Islet of Langerhans (tissue), 1 donor: ENCODE measurements at regions not wholly inside any gene's neighbourhood (a gene's known extent, or its start where the extent isn't known, plus 50 kb on each side); places are given as distances from the start of the nearest gene placed in this dataset.
"Not testable (repeated sequence)": the region's sequence is repeated elsewhere in the genome, so short reads cannot be mapped to it uniquely, and the experiment has no call there.

Experiments
- FAIRE-seq: peaks from one replicate; lab custom pipeline; 2011; peaks lifted over from hg19 to GRCh38; lab: Jason Lieb, UNC

DNA sequence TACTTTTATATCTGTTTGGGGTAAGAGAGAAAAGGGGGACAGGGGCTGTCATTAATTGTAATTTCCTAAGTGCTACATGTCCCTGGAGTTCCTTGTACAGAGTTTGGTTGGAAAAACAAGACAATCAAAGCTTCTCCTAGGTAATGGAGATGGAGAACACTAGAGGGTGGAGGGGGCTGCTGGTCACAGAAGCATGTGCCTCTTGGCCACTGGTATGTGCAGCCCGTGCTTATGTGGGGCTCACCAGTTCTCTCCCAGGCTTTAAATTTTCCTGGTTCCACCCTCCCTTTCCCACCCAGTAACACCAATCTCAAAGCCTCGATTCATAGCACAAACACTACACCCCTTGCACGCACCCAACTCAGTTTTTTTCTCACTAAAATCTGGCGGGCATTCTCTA, 165.6 kb downstream of the SAMD5 start:
- FAIRE-seq: no peak

DNA sequence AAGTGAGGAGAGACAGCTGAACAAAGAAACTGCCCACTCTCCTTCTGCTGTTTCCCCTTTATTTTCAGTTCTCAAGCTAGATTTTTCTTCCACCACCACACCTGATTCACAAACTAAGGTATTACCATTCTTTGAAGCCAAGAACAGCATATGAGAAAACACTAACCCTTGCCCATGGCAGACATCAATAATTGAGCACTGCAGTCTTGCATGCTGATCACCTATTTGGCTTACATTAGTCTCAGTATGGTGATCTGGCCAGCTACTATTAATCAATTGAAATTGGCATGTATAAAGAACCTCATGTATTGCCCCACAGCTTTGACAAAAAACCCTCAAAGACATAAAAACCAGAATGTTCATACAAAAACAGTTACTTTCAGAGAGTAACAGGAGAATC, 166.3 kb downstream of the SAMD5 start:
- FAIRE-seq: no peak

DNA sequence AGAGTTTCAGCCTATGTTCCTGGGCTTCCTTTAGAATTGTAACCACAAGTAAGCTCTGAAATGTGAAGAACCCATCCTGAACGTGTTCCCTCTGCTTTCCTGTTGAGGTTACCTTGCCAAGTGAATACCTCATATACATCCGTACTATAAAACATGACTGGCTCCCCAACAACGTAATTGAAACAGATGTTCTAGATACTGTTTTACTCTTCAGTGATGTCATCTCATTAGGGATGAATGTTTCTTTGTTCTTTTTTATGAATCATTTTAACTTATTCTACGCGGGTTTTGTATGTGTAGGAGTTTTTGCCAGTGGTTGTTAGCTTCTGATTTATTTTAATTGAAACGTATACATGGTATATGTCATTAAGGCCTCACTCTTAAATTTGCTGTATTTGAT, 166.8 kb downstream of the SAMD5 start:
- FAIRE-seq: no peak

DNA sequence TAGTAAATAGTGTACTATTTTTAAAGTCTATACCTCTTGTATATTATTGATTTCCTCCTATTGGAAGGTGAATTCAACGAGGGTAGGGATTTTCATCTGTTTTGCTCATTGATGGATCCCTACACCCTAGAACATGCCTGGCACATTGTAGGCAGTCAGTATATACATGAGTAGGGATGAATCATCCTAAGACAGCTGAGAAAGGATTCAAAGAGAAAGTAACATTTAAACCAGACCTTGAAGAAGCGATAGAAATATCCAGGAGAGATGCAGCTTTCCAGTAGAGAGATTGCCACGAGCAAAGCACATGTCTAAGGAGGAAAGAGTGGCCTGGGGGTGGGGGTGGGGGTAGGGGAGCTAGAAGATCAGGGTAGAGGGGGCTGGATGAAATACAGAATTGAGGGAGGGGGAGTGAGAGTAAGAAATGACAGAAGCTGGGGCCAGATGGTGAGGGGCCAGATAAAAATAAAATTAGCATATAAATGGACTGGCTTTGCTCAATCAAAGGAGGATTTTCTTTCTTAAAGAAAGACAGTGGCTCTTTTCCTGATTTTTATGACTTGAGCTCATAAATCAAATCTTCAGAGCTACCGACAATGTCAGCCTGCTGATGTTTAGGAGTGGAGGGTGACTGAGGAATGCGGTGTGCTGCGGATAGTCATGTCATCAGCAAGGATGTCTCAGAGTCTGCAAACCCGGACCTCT, 168.2 kb downstream of the SAMD5 start:
- no peak for FAIRE-seq

DNA sequence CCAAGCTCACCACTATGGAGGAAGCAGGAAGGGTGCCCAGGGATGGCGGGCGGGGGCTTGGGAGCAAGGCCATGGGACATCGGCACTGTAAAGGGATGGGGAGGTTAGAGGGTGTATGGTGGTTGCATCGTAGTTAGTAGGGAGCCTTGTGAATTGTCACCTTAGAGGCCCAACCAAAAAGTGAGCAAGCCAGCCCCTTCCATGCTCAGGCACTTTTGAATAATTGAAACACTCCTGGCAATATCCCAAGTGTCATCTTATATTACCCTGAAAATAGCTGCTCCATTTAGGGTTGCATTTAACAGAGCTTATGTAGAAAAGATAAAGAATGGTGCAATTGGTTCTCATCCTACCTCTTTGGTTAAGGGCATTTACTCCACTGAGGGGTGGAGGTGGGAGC, 169.2 kb downstream of the SAMD5 start:
- FAIRE-seq: no peak

DNA sequence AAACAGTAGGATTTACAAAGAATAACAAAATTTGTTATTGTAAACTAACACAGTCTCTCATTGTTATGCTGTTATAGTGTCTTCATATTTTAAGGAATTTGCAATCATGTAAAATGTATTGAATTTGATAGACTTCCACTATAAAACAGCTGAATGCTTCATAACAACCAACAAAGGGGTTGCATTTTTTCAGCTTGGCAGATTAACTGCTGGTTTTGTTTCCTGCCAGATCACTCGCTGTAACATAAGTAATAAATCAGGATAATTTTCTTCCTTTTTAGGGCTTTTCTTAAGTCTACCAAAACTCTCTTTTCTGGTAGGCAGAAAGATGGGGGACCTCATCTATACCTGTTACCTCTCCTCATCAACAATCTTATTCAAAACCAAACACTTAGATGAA, 169.8 kb downstream of the SAMD5 start:
- no peak for FAIRE-seq

DNA sequence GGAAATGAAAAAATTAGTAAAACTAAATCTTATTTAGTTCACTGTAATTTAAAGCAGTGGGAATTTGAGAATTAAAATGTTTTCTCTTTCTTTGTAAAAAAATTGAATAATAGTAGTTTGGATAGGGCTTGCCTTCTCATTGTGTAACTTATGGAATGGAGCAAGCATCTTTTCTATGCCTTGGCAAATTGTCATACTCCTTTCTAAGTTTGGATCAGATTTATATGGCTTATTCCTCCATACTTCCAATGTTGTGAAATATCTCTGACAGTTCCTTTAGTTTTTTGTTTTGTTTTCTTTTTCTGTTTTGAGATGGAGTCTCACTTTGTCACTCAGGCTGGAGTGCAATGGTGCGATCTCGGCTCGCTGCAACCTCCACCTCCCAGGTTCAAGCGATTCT, 176.4 kb downstream of the SAMD5 start:
- FAIRE-seq: no peak

DNA sequence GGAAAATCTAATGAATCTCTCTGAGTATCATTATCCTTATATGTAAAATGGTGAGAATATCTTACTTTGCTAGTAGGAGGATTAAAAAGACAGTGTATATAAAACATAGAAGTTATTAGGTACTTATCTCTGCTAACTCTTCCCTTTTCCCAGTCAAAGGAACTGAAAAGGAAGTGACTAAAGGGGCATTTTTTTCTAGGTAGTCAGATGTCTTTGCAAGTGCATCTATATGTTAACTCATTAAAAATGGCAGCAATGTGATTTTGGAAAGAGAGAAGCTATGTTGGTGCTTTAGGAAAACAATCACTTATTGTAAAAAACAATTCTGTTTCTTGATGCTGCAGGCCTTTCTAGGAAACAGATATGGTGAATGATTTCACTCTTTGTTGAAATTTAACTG, 180.9 kb downstream of the SAMD5 start:
- FAIRE-seq: no peak

DNA sequence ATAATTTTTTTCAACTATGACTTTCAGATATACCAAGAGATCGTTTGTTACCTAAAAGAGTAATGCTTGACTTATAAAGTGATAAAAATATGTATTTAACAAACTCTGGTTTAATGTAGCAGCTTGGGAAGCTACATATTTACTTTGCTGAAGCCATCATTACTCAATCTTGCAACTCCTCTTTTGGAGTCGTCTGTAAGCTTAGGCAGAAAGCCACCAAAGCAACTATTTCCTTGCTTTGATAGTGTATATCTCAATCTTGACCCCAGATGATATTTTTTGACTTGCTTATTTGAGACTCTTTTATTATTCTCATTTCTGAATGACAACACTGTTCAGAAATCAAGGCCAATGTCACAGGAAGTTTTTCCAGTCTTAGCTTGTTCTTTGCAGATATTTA, 183.0 kb downstream of the SAMD5 start:
- no peak for FAIRE-seq

DNA sequence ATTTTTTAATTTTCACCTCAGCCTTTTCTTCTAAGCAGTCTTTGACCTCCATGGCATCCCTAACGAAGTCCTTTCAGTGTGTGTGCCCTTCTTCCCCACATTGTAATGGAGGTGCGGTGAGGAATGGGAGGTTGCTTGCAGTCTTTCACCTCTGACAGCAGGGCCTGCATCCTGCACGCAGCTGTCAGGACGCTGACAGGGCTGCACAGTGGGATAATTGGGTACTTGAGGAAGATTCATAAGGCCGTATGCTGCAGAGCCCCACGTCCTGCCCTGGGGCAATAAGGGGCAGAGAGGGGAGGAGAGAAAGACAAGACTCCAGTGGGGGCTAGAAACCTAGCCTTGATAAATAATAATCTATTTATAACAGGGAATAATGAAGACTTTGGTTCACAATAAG, 184.7 kb downstream of the SAMD5 start:
- FAIRE-seq: no peak

DNA sequence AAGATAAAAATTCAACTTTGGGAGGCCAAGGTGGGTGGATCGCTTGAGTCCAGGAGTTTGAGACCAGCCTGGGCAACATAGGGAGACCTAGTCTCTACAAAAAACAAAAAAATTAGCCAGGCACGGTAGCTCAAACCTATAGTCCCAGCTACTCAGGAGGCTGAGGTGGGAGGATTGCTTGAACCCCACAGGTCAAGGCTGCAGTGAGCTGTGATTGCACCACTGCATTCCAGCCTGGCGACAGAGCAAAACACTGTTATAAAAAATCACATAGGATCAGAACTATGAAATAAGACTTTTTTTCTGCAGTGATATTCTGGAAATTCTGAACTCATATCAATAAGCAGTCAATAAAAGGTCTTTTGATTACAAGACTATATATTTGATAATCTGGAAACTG, 186.1 kb downstream of the SAMD5 start:
- not testable (repeated sequence) for FAIRE-seq

DNA sequence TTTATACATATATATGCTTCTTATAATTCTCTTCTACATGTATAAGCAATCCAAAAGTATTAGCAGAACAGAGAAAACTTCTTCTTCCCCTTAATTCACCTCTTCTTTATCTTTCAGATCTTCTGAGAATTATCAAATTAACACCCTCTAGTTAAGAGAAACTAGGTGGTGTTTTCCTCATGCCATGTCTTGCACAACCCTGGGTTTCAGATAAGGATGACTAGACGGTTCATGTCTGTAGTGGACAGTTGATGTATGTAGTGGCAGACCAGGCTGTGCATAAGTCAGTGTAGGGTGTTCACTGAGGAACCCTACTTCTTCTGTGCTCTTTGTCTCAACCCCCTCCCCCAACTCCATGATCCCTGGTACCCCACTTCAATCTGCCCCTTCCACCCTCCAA, 187.3 kb downstream of the SAMD5 start:
- no peak for FAIRE-seq

DNA sequence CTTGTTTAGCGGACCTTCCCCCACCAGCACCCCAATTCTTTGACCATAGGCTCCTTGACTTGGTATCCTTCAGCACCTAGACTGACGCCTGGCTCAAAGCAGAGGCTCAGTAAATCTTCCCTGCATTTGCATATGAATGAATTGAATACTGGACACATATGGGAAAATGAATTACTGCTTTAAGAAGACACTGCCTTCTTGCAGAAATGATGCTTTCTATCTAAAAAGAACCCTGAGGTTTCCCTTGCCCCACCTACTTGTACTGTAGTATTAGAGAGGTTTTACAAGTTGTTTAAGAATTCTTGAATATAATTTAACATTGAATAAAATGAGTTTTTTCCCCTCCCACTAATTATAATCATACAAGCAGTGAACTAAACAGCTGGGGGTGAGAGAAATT, 190.7 kb downstream of the SAMD5 start:
- no peak for FAIRE-seq

DNA sequence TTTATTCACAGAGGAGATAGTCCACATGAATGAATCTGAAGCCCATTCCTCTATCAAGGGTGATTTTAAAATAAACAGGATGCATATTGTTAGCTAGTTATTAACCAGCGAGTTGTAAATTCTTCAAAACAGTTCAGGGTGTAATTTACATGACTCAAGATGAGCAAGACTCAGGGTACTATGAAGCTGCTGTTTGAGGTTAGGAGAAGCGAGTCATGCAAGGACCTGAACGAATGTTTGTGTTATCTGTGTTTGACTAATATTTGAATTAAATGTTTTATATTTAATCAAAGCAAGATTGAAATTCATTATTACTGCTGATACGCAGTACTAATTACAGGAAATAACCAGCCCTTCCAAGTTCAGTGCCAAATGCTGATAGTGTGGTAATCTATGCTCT, 191.1 kb downstream of the SAMD5 start:
- no peak for FAIRE-seq

DNA sequence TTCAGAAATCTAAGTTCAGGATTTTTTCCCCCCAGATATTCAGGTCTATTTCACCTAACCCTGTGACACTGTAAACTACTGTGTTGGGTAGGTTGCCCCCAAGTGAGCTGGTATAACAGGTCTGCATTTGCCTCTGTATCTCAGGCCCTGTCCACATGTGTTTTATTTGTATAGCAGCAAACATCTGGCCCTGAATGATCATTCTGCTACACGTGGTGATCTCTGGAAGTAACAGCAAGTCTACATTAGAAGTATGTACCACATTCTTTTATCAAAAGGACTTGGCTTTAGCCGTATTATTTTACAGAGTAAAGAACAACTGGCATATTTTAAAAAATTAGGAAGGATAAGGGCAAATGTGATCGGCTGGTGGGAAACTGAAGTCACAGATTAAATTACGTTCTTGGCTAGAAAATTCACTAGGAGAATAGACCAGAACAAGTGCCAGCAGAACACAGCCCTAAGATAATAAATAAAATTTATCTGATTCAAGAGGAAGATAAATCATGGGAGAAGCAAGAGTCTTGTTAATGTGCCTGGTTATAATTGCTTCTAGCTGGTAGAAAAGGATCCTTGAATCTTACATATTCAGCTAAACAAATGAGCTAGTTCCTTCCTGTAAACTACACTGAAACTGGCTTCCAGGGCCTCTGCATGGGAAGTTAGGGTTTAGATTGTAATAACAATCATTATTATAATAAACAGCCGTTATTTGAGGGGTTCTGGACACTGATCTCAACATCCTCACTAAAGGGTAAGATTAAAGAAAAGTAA, 192.1 kb downstream of the SAMD5 start:
- FAIRE-seq: no peak

DNA sequence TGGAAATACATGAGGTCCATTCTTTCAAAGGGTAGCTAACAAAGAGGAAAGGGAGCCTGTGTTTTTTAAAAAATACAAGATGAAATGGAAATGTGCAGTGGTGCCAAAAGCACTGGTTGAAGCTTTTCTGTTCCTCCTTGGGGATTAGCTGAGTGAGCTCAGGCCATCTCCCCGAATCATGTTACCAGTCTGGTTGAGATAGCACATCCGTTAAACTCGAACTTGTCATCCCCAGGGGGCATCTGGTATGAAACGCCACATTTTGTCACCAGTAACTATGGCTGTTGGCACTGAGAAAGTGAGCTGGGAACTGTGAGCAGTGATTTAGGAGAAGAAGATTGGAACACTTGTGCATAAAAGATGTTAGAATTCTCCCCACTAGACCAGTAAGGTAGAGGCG, 196.2 kb downstream of the SAMD5 start:
- FAIRE-seq: no peak

DNA sequence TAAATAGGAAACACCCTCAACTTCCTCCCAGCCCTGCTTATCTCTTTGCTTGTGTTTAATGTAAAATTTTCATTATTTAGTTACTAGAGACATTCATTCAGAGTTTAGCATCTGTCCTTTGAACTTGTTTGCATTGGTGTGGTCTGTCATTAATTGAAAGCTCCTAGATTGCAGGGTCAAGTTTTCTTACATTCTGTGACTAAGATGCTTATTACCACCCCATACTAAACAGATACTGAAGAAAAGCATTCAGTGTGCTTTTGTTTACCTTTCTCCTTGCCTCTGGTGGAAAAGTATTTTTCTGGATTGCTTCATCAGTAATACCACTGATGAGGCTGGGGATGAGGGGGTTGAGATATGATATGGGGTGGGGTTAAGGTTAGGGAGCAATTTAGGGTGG, 199.0 kb downstream of the SAMD5 start:
- no peak for FAIRE-seq

DNA sequence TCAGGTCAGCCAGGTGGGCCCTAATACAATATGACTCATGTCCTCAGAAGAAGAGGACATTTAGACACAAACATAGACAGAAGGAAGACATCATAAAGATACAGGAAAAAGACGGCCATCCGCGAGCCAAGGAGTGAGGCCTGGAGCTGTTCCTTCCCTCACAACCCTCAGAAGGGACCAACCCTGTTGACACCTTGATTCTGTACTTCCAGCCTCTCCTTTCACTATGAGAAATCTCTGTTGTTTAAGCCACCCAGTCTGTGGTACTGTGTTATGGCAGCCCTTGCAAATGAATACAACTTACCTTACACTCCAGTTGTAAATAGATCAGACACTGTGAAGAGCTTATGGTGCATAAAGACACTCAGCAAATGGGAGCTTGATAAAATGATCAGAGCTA, 199.7 kb downstream of the SAMD5 start:
- FAIRE-seq: no peak

DNA sequence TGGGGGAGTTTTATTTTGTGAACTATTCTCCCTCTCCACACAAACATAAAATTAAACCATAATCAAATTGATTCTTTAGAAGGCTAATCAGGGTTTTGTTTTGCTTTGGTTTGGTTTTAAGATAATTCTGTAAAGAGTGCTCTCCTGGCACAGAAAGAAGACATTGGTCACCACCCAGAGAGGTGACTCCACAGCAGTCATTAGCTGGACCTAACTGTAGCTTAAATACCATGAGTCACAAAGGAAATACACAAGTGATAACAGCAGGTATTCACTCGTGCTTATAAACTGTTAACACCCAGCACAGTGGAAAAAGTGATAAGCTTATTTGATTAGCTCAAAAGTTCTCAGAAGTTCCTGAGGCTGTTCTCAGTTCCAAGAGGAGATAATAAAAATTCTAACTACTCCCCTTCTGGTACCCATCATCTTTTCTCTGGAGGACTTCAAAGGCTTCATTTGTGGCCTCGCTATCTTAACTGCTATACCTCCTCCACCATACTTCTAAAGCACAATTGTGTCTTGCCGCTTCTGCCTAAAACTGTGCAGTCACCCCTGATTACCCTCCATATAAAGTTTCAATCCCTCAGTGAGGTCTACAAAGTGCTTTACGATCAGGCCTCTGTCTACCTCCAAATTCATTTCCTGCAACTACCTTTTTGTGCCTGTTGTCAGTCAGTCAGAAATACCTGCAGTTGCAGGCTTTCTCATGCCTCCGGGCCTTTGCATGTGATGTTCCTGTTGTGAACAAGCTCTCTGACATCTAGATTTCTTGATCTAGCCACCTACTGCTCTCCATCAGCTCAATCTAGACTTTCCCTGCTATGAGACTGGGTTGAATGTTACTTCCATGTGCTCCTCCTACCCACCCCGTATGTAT, 201.1 kb downstream of the SAMD5 start:
- no peak for FAIRE-seq

DNA sequence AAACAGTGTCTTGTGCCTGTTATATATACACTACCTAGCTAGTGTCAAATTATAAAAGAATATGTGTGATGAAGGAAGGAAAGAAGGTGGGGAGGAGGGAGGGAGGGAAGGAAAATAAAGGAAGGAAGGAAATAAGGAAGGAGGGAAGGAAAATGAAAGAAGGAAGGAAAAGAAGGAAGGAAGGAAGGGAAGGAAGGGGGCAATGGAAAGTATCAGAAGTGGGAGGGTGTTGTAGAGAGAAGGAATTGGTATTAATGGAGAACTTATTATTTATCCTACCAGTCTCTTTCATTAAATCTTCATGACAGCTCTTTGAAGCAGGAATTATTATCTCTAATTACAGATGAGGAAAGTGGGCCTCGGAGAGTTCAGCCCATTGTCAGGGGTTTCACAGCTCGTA, 202.4 kb downstream of the SAMD5 start:
- FAIRE-seq: no peak

DNA sequence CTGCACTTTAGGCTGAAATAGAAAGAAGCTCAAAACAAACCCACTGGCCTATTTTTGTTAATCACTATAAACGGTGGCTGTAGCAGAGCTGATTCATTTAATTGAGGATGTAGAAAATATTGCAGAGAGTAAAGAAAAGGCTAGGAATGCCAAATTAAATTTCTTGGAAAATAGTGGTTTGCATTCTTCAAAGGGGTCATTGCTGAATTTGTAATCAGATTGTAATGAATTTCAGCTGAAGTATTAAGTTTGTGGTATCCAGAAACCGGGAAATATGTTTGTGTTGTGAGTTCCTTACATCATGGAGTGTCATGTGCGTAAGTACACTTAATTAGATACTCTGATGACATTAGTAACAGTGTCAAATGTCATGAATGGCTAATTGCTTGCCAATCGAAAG, 203.0 kb downstream of the SAMD5 start:
- no peak for FAIRE-seq

DNA sequence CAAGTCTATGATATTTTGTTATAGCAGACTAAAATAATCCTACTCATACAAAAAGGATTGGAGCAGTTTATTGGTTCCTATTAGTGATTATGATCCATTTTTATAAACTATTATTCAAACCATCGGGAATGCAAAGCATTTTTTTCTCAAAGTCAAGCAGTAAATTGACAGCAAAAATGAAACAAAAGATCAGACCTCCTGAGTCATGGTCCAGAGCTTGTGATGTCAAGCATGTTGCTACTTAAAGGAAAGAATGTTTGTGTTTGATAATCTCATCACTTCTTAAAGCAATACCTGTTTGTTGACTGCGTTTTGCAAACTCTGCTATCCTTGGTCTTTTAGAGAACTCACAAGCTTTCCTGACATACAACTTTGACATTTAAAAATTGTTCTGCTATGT, 204.4 kb downstream of the SAMD5 start:
- no peak for FAIRE-seq

DNA sequence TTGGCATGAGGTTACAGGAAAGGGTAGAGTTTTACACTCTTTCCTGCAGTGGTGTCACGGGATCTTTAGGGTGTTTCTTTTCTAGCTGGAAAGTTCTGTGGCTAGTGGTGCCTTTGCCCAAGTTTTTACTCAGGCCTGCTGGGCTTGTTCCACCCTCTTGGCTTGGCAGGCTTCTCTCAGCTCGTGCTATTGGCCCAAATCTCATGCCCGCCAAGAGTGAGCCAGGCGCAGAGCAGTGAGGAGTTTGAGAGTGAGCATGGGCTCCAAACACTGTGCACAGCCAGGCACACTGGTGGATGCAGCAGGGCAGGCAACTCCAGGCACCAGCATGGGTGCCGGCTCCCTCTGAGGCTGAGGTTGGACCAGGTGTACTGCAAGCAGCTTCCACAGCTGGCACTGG, 206.5 kb downstream of the SAMD5 start:
- FAIRE-seq: no peak
